Neural progenitor cell (in vitro differentiated cells): ENCODE measurements at regions not wholly inside any gene's neighbourhood (a gene's known extent, or its start where the extent isn't known, plus 50 kb on each side); places are given as distances from the start of the nearest gene placed in this dataset.

Source experiments
- DNase-seq: peaks from one replicate; pipeline ENCODE4 v3.0.0-alpha.2; 2016; ENCODE audit warnings: low spot score
- H2AFZ ChIP-seq: fragments of 200-600 bp; sonication (generic); replicated peaks from 2 replicates; pipeline ENCODE4 v1.6.1; 2016; ENCODE audit warnings: antibody characterized with exemption
- H3F3A ChIP-seq: fragments of 200-600 bp; sonication (generic); 2 replicates; pipeline ENCODE4 v1.6.1; 2016; ENCODE audit warnings: antibody characterized with exemption, low read depth
- H3K27ac ChIP-seq: fragments of 200-600 bp; sonication (generic); 2 replicates; pipeline ENCODE4 v1.5.1; 2016; ENCODE audit warnings: mild to moderate bottlenecking
- H3K27me3 ChIP-seq: fragments of 200-600 bp; sonication (generic); 2 replicates; pipeline ENCODE4 v1.6.1; 2016; ENCODE audit warnings: mild to moderate bottlenecking, moderate library complexity
- H3K36me3 ChIP-seq: fragments of 200-600 bp; sonication (generic); 2 replicates; pipeline ENCODE4 v1.5.1; 2016
- H3K4me1 ChIP-seq: fragments of 200-600 bp; sonication (generic); 2 replicates; pipeline ENCODE4 v1.6.1; 2016; ENCODE audit warnings: mixed run types
- H3K4me2 ChIP-seq: fragments of 200-600 bp; sonication (generic); 2 replicates; pipeline ENCODE4 v1.6.1; 2016
- H3K4me3 ChIP-seq: fragments of 200-600 bp; sonication (generic); 2 replicates; pipeline ENCODE4 v1.5.1; 2016
- H3K79me2 ChIP-seq: fragments of 200-600 bp; sonication (generic); 2 replicates; pipeline ENCODE4 v1.6.1; 2016; ENCODE audit warnings: low read depth
- H3K9ac ChIP-seq: fragments of 200-600 bp; sonication (generic); 2 replicates; pipeline ENCODE4 v1.6.1; 2016
- H3K9me3 ChIP-seq: fragments of 200-600 bp; sonication (generic); 2 replicates; pipeline ENCODE4 v1.5.1; 2016; ENCODE audit warnings: low read depth
- H4K20me1 ChIP-seq: fragments of 200-600 bp; sonication (generic); 2 replicates; pipeline ENCODE4 v1.6.1; 2016; ENCODE audit warnings: low read depth
- H3K27ac Mint-ChIP-seq: 3 replicates; pipeline ENCODE4 v1.8.0; 2021; ENCODE audit warnings: mixed read lengths
- H3K27me3 Mint-ChIP-seq: 2 replicates; pipeline ENCODE4 v1.8.0; 2022; ENCODE audit warnings: low read depth, mild to moderate bottlenecking, inconsistent platforms, moderate library complexity, mixed read lengths; ENCODE audit not compliant: insufficient read depth
- H3K36me3 Mint-ChIP-seq: 3 replicates; pipeline ENCODE4 v1.8.0; 2021; ENCODE audit warnings: mixed read lengths
- H3K4me1 Mint-ChIP-seq: 3 replicates; pipeline ENCODE4 v1.8.0; 2021; ENCODE audit warnings: mixed read lengths
- H3K4me3 Mint-ChIP-seq: 3 replicates; pipeline ENCODE4 v1.8.0; 2021; ENCODE audit warnings: mild to moderate bottlenecking, moderate library complexity, mixed read lengths
- H3K9me3 Mint-ChIP-seq: 3 replicates; pipeline ENCODE4 v1.8.0; 2020; ENCODE audit warnings: mixed read lengths
- CTCF ChIP-seq: fragments of 200-600 bp; sonication (generic); IDR thresholded peaks from 2 replicates; pipeline ENCODE4 v1.5.1; 2017; ENCODE audit warnings: antibody characterized with exemption, mild to moderate bottlenecking
- EZH2 ChIP-seq: fragments of 200-600 bp; sonication (generic); IDR thresholded peaks from 2 replicates; pipeline ENCODE4 v1.6.1; 2017; ENCODE audit warnings: antibody characterized with exemption, mild to moderate bottlenecking, moderate library complexity
- EZH2phosphoT487 ChIP-seq: fragments of 200-600 bp; sonication (generic); IDR thresholded peaks from 2 replicates; pipeline ENCODE4 v1.6.1; 2017; ENCODE audit warnings: antibody characterized with exemption

GRCh38 chr13:73177017-73177416 is 118.2 kb downstream of the KLF5 start:
- Histone ChIP-seq H3K79me2 (no peaks in the 10 kb centered on the region), H3K27me3 (no peaks in the 10 kb centered on the region), H2AFZ (no peak overlapping the region), H3K27ac (no peak overlapping the region), H3K4me2 (no peak overlapping the region), H3K9ac (no peak overlapping the region), H3K36me3 (no peaks in the 10 kb centered on the region), H3K4me1 (no peaks in the 10 kb centered on the region), H3K9me3 (no peaks in the 10 kb centered on the region), H3K4me3 (no peak overlapping the region), H4K20me1 (no peaks in the 10 kb centered on the region), H3F3A (no peaks in the 10 kb centered on the region)
- peaks cover 6% of the 10 kb centered on the region for H3K27me3 Mint-ChIP-seq
- H3K9me3 Mint-ChIP-seq: no peaks in the 10 kb centered on the region
- peaks cover 2% of the 10 kb centered on the region for H3K4me1 Mint-ChIP-seq
- no peak overlapping the region for H3K27ac Mint-ChIP-seq
- H3K4me3 Mint-ChIP-seq: no peak overlapping the region
- H3K36me3 Mint-ChIP-seq: no peaks in the 10 kb centered on the region
- DNase-seq: no peak
- TF ChIP-seq CTCF (no peak), EZH2 (no peak), EZH2phosphoT487 (no peak)

GRCh38 chr13:73174521-73175010 is 115.8 kb downstream of the KLF5 start:
- Histone ChIP-seq H4K20me1 (no peaks in the 10 kb centered on the region), H3K4me3 (no peak overlapping the region), H3K9me3 (no peaks in the 10 kb centered on the region), H2AFZ (no peak overlapping the region), H3K36me3 (no peaks in the 10 kb centered on the region), H3K79me2 (no peaks in the 10 kb centered on the region), H3K9ac (no peak overlapping the region), H3K4me1 (no peaks in the 10 kb centered on the region), H3K4me2 (no peak overlapping the region), H3F3A (no peaks in the 10 kb centered on the region), H3K27me3 (no peaks in the 10 kb centered on the region), H3K27ac (no peak overlapping the region)
- Mint-ChIP-seq H3K9me3 (no peaks in the 10 kb centered on the region), H3K36me3 (no peaks in the 10 kb centered on the region), H3K27me3 (peaks cover 6% of the 10 kb centered on the region), H3K4me3 (no peak overlapping the region), H3K4me1 (peaks cover 2% of the 10 kb centered on the region), H3K27ac (no peak overlapping the region)
- TF ChIP-seq CTCF: no peak
- no peak for TF ChIP-seq EZH2
- no peak for TF ChIP-seq EZH2phosphoT487
- no peak for DNase-seq

GRCh38 chr13:73173279-73173811 is 114.5 kb downstream of the KLF5 start:
- Mint-ChIP-seq H3K36me3 (no peaks in the 10 kb centered on the region), H3K9me3 (no peaks in the 10 kb centered on the region), H3K27ac (no peak overlapping the region), H3K27me3 (peaks cover 3% of the 10 kb centered on the region), H3K4me3 (no peak overlapping the region), H3K4me1 (peaks cover 7% of the 10 kb centered on the region)
- Histone ChIP-seq H4K20me1 (no peaks in the 10 kb centered on the region), H3K9me3 (no peaks in the 10 kb centered on the region), H3K9ac (no peak overlapping the region), H3K27ac (no peak overlapping the region), H3K79me2 (no peaks in the 10 kb centered on the region), H3K27me3 (no peaks in the 10 kb centered on the region), H3K4me2 (no peak overlapping the region), H3F3A (no peaks in the 10 kb centered on the region), H2AFZ (no peak overlapping the region), H3K4me1 (peaks cover 3% of the 10 kb centered on the region), H3K4me3 (no peak overlapping the region), H3K36me3 (no peaks in the 10 kb centered on the region)
- TF ChIP-seq EZH2phosphoT487: no peak
- TF ChIP-seq CTCF: no peak
- TF ChIP-seq EZH2: no peak
- no peak for DNase-seq
